GM12891 (cell line): ENCODE measurements at regions not wholly inside any gene's neighbourhood (a gene's known extent, or its start where the extent isn't known, plus 50 kb on each side); places are given as distances from the start of the nearest gene placed in this dataset.
"Not testable (repeated sequence)": the region's sequence is repeated elsewhere in the genome, so short reads cannot be mapped to it uniquely, and the experiment has no call there.

Experiments
- DNase-seq: peaks from one replicate; pipeline ENCODE4 v3.0.0; 2011; ENCODE audit warnings: low spot score; ENCODE audit not compliant: insufficient read length
- FAIRE-seq: peaks from 2 replicates; lab custom pipeline; 2011; peaks lifted over from hg19 to GRCh38; lab: Jason Lieb, UNC
- PAX5 ChIP-seq: IDR thresholded peaks from 2 replicates; pipeline ENCODE4 v1.6.1; 2011; ENCODE audit warnings: low read length, moderate library complexity, mild to moderate bottlenecking; ENCODE audit not compliant: insufficient read depth, severe bottlenecking
- POLR2A ChIP-seq: IDR thresholded peaks from 2 replicates; pipeline ENCODE4 v1.6.1; 2011; ENCODE audit warnings: low read depth, low read length, control low read depth
- POLR2AphosphoS5 ChIP-seq: IDR thresholded peaks from 2 replicates; pipeline ENCODE4 v1.6.1; 2011; ENCODE audit warnings: low read depth, low read length, control low read depth
- POU2F2 ChIP-seq: IDR thresholded peaks from 2 replicates; pipeline ENCODE4 v1.6.1; 2011; ENCODE audit warnings: low read depth, mild to moderate bottlenecking, control low read depth, low read length, moderate library complexity
- SPI1 ChIP-seq: IDR thresholded peaks from 2 replicates; pipeline ENCODE4 v1.6.1; 2011; ENCODE audit warnings: low read depth, low read length, control low read depth
- TAF1 ChIP-seq: IDR thresholded peaks from 2 replicates; pipeline ENCODE4 v1.6.1; 2011; ENCODE audit warnings: low read depth, low read length, control low read depth

DNA sequence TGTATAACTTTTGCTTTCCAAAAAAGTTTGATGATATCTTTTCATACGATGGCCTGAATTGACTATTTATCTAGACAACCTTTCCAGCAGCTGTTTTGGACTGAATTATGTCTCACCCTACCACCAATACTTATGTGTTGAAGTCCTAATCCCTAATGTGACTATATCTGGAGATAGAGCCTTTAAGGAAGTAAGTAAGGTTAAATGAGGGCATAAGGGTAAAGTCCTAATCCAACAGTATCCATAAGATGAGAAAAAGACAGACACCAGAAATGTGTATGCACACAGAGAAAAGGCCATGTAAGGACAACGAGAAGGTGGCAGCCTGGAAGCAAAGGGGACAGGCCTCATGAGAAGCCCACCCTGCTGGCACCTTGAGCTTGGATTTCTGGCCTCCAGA is 86.6 kb upstream of the PPARGC1A start:
- DNase-seq: no peak
- TF ChIP-seq SPI1 (no peak), POLR2AphosphoS5 (no peak), TAF1 (no peak), POU2F2 (no peak), PAX5 (no peak), POLR2A (no peak)
- FAIRE-seq: no peak

DNA sequence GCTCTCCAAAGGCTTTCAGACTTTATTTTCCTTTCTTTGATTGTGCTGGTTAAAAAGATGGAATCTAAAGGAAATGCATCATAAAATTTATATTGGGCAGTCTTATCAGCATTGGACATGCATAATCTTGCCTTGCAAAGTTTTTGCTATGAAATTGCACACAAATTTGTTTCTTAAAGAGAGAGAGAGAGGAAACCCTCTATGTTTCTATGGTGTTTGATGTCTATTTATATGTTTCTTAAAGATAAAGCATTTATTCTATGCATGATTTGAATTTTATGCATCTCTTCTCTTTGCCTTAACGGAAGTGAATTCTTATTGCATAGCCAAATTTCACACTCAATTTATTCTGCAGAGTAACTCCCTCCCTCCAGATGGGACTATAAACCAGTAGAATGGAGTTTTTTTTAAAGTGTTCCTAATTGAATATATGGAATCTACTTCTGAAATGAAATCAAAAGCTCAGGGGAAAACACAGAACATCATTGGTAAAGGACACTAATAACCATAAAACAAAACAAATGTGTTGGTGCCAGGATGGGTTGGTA is 83.5 kb upstream of the PPARGC1A start:
- no peak for FAIRE-seq
- TF ChIP-seq POU2F2: no peak
- no peak for TF ChIP-seq POLR2A
- TF ChIP-seq PAX5: no peak
- TF ChIP-seq SPI1: no peak
- TF ChIP-seq TAF1: no peak
- TF ChIP-seq POLR2AphosphoS5: no peak
- no peak for DNase-seq

DNA sequence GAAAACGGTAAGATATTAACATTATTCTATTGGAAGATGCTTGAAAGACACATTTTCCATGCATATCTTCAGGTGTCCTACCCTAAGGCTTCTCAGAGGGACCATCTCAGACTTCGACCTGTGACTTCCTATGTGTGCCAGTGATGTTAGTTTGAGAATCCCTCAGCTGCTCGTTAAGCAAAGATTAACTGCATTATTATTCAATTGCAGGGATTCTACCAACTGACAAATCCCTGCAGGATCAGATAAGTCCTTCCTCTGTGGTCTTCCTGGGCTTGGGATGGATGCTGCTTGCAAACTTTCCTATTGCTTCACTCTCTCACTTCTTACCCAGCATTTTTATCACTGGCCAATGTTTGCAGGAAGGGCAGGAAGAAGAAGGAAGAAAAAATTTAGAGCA is 83.0 kb upstream of the PPARGC1A start:
- no peak for DNase-seq
- no peak for FAIRE-seq
- TF ChIP-seq POU2F2 (no peak), PAX5 (no peak), POLR2AphosphoS5 (no peak), SPI1 (no peak), POLR2A (no peak), TAF1 (no peak)

DNA sequence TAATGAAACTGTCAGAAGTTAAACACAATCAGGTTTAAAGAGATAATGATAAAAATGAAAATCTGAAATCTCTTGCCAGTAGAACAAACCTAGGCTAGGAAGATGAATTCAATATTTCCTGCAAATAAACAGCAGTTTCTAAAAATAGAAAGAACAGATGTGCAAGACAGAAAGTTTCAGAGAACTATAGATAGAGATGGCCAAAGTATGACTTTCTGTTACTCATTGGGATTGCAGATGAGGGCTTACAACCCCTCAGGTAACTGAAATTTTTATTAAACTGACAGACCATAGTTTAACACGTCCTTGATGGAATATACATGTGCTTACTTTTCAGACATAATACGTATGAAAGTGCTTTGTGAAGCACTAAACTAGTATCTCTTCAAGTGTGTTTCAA is 82.3 kb upstream of the PPARGC1A start:
- DNase-seq (no peak), FAIRE-seq (no peak)
- TF ChIP-seq TAF1 (no peak), POU2F2 (no peak), POLR2AphosphoS5 (no peak), PAX5 (no peak), SPI1 (no peak), POLR2A (no peak)

DNA sequence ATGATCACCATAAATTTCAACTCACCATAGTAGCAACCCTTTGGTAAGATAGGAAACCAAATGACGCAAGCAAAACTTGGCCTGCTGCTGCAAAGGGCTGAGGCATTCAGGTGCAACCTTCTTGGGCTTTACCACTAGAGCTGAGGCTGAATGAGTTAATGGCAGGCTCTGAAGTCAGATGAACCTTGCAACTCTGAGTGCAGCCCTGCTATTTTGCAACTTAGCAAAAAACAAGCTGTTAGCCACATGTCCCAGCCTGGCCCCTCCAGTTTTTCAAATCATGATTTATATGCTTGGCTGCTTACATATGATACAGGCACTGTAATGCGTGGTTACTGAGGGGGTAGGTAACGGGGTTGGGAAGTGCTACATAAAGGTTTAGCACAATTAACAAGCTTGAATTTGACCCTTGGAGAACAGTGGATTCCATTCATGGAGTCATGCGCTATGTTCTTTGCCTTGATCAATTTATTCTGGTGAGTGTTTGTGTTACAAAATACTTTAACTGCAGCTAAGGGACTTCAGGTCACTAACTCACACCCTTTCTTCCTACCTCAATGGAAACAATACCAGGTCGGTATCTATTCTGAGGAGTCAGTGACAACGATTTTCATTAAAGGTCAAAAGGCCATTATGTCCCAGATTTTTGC is 80.5 kb upstream of the PPARGC1A start:
- TF ChIP-seq POLR2AphosphoS5 (no peak), TAF1 (no peak), PAX5 (no peak), SPI1 (no peak), POLR2A (no peak), POU2F2 (no peak)
- FAIRE-seq (no peak), DNase-seq (no peak)

DNA sequence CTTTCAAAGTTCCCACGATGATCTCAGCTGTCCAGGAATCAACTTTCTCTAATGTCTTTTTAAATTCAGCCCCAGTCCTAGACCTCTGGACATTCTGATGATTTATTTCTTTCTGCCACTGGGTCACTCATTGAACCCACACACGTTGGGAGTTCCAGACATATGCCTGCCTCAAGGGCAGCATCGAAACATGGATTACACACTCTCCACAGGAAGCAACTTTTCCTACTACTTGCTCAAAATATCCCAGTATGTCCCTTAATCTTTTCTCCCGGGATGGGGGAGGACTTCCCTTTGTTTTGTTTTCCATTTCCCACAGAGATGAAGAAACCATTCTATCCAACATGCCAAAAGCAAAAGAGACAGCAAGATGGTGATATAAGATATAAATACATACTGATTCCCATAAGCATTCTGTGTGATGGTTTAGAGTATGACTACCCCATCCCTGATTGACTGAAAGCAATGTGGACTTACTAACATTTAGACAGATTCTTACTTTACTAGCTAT is 79.8 kb upstream of the PPARGC1A start:
- FAIRE-seq: no peak
- TF ChIP-seq POLR2A (no peak), PAX5 (no peak), POU2F2 (no peak), POLR2AphosphoS5 (no peak), TAF1 (no peak), SPI1 (no peak)
- DNase-seq: no peak

DNA sequence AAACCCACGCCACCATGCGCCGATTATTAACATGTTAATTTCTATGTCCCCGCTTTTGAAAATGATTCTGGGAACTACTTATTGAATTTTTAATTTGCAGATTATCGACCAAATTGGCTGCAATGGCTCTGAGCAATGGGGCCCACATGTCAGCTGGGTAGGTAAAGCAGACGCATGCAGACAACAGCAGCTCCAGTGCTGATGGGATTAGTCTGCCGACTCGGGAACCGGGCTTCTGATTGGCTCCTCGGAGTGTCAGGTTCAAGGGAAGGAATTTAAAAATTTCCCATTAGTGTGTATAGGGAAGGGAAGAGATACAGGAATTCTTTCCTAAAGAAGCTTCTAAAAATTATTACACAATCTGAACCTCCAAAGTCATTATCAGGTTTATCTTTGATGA is 77.4 kb upstream of the PPARGC1A start:
- TF ChIP-seq POU2F2 (no peak), POLR2A (no peak), POLR2AphosphoS5 (no peak)
- DNase-seq (no peak), FAIRE-seq (no peak)

DNA sequence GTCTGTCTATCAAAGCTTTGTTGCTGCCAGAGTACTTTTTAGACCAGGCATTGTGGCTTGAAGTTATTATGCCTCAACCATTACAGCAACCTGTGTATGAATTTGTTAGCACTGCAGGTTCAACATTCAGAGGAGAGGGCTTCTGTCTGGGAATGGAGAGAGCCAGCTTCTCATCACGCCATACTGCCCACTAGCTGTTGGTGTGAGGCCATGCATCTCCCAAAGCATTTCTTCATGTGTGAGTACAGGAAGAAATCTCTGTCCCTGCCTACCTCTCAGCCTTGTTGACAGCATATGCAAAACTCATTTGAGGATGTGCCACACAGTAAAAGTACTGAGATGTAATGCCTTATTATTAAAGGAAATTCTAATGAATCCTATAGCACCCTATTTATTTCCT is 76.9 kb upstream of the PPARGC1A start:
- TF ChIP-seq POU2F2 (no peak), POLR2AphosphoS5 (no peak), PAX5 (no peak), POLR2A (no peak), SPI1 (no peak), TAF1 (no peak)
- FAIRE-seq: no peak
- no peak for DNase-seq

DNA sequence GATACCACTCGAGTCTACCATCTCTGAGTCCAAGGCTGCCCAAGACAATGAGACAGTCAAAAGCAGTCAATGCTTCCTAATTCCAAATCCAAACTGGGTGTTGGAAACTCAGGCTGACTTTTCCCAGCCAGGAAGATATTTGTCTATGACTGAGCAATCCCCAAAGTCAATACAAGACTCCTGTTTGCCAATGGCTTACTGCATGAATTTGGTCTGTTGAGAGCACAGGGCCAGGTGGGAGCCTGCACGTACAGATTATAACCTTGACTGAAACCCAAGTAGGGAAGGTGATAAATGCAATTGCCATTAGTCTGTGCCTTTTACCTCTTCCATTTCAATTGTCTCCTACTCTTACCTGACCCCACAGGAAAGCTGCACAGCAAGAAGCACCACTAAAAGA is 72.6 kb upstream of the PPARGC1A start:
- no peak for FAIRE-seq
- no peak for DNase-seq
- TF ChIP-seq POU2F2 (no peak), POLR2A (no peak), PAX5 (no peak), POLR2AphosphoS5 (no peak), TAF1 (no peak), SPI1 (no peak)

DNA sequence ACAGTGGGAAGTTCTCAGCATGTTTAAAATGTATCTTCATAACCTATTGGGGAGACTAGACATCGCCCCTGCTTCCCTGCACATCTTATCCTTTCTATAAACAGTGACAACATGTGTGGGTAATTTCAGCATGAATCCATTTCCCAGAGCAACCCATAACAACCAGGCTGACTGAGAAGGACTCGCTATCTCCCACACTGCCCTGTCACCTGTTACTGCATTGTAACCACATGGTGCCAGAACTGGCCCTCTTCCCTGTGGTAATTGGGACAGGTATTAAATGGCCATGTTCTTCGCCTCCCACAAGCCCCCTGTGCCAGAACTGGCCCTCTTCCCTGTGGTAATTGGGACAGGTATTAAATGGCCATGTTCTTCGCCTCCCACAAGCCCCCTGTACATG is 71.5 kb upstream of the PPARGC1A start:
- FAIRE-seq, DNase-seq: not testable (repeated sequence)
